ENCODE measurements at regions not wholly inside any gene's neighbourhood (a gene's known extent, or its start where the extent isn't known, plus 50 kb on each side); places are given as distances from the start of the nearest gene placed in this dataset.

GRCh38 chr18:4597301-4597700 lies 142.2 kb upstream of the DLGAP1 start:
- no peak for DNase-seq
- TF ChIP-seq POLR2A (IDR thresholded peaks at IDR 0.05), result no peak
- TF ChIP-seq CTCF (IDR thresholded peaks at IDR 0.05), result no peak
- Histone ChIP-seq H3K27ac (no peak overlapping the region), H3K4me1 (no peaks in the 10 kb centered on the region), H3K9me3 (no peaks in the 10 kb centered on the region), H3K4me3 (no peak overlapping the region), H3K36me3 (no peaks in the 10 kb centered on the region), H3K27me3 (no peaks in the 10 kb centered on the region)
- ATAC-seq, result no peak
- WGBS, 4 donors, result 84 to 88% (median 86%) methylated on average over 3 of the region's 3 CpGs
- intact Hi-C loops (cut with DNase I), result no loop called here

GRCh38 chr18:4593895-4594294 lies 138.8 kb upstream of the DLGAP1 start:
- no peaks in the 10 kb centered on the region for H3K9me3 ChIP-seq
- no peak for TF ChIP-seq CTCF (IDR thresholded peaks at IDR 0.05)
- no peak for TF ChIP-seq POLR2A (IDR thresholded peaks at IDR 0.05)
- ATAC-seq, result no peak
- H3K4me3 ChIP-seq, result no peak overlapping the region
- DNase-seq, result no peak
- no peaks in the 10 kb centered on the region for H3K27me3 ChIP-seq
- 83 to 91% (median 86%) methylated on average over 1 of the region's 1 CpG for WGBS, 4 donors
- no peak overlapping the region for H3K27ac ChIP-seq
- H3K36me3 ChIP-seq, result no peaks in the 10 kb centered on the region
- H3K4me1 ChIP-seq, result no peaks in the 10 kb centered on the region
- intact Hi-C loops (cut with DNase I), result no loop called here

- H3K4me1 ChIP-seq, result no peaks in the 10 kb centered on the region
- H3K27me3 ChIP-seq, result no peaks in the 10 kb centered on the region
- no peak for ATAC-seq
- H3K4me3 ChIP-seq, result no peak overlapping the region
- intact Hi-C loops (cut with DNase I), result no loop called here
- H3K27ac ChIP-seq, result no peak overlapping the region
- 81 to 84% (median 82%) methylated on average over 4 of the region's 4 CpGs for WGBS, 4 donors
- no peaks in the 10 kb centered on the region for H3K9me3 ChIP-seq
- TF ChIP-seq POLR2A (IDR thresholded peaks at IDR 0.05), result no peak
- no peak for TF ChIP-seq CTCF (IDR thresholded peaks at IDR 0.05)
- H3K36me3 ChIP-seq, result no peaks in the 10 kb centered on the region
- DNase-seq, result no peak
Measured at GRCh38 chr18:4593459-4593858, 138.4 kb upstream of the DLGAP1 start.

- DNase-seq, result no peak
- no peaks in the 10 kb centered on the region for H3K36me3 ChIP-seq
- no peaks in the 10 kb centered on the region for H3K9me3 ChIP-seq
- H3K4me3 ChIP-seq, result no peak overlapping the region
- WGBS, 4 donors, result 77 to 83% (median 81%) methylated on average over 5 of the region's 5 CpGs
- intact Hi-C loops (cut with DNase I), result no loop called here
- H3K4me1 ChIP-seq, result no peaks in the 10 kb centered on the region
- no peaks in the 10 kb centered on the region for H3K27me3 ChIP-seq
- no peak overlapping the region for H3K27ac ChIP-seq
- TF ChIP-seq POLR2A (IDR thresholded peaks at IDR 0.05) (no peak), CTCF (IDR thresholded peaks at IDR 0.05) (no peak)
- no peak for ATAC-seq
Measured at GRCh38 chr18:4589056-4589800, 134.1 kb upstream of the DLGAP1 start.
